Endothelial cell of umbilical vein (primary cell): ENCODE measurements at regions not wholly inside any gene's neighbourhood (a gene's known extent, or its start where the extent isn't known, plus 50 kb on each side); places are given as distances from the start of the nearest gene placed in this dataset.

Experiments
- BruUV-seq: library from RNA; stranded (reverse); fragments of 400-500 nt; replicated peaks from 2 replicates; lab custom pipeline; 2021; lab: Mats Ljungman, UMichigan
- CTCF ChIA-PET: fragments of 300-600, 350-600 bp; sonication (Branson Sonifier 250); formaldehyde crosslinking; loops from one replicate; lab custom pipeline; 2021; ENCODE audit warnings: antibody characterized with exemption, inconsistent platforms; lab: Charles Lee
- POLR2A ChIA-PET: fragments of 300-600, 350-600 bp; sonication (Branson Sonifier 250); formaldehyde crosslinking; loops from one replicate; lab custom pipeline; 2021; ENCODE audit warnings: antibody characterized with exemption, inconsistent platforms; lab: Charles Lee
- DNase-seq: peaks from one replicate; pipeline ENCODE4 v3.0.0-alpha.2; 2011; ENCODE audit warnings: low read depth, low spot score
- FAIRE-seq: peaks from 2 replicates; lab custom pipeline; 2011; peaks lifted over from hg19 to GRCh38; lab: Jason Lieb, UNC
- H2AFZ ChIP-seq: 2 replicates; pipeline ENCODE4 v1.6.0; 2012; ENCODE audit warnings: low read depth, low read length, control low read depth, inconsistent platforms
- H3K27ac ChIP-seq: 2 replicates; pipeline ENCODE4 v1.5.1; 2011; ENCODE audit warnings: low read depth, mild to moderate bottlenecking, control low read depth, low read length, moderate library complexity; ENCODE audit not compliant: insufficient read depth
- H3K27me3 ChIP-seq, 2 experiments: 2 replicates each; pipeline versions ENCODE4 v1.6.0 to v1.6.1; 2011; ENCODE audit warnings: low read length in 2 of 2, mixed read lengths in 1 of 2; ENCODE audit not compliant: control insufficient read depth in 2 of 2, insufficient read depth in 2 of 2
- H3K36me3 ChIP-seq, 2 experiments: 2 replicates in 1 of 2; 3 replicates in 1 of 2; pipeline ENCODE4 v1.5.1; 2011; ENCODE audit warnings: low read length in 2 of 2, mild to moderate bottlenecking in 1 of 2, moderate library complexity in 1 of 2; ENCODE audit not compliant: control insufficient read depth in 2 of 2, insufficient read depth in 2 of 2; ENCODE audit errors: extremely low read depth in 1 of 2
- H3K4me1 ChIP-seq: 3 replicates; pipeline ENCODE4 v1.5.1; 2011; ENCODE audit warnings: mild to moderate bottlenecking, low read length; ENCODE audit not compliant: control insufficient read depth, insufficient read depth; ENCODE audit errors: extremely low read depth
- H3K4me2 ChIP-seq: 2 replicates; pipeline ENCODE4 v1.6.1; 2011; ENCODE audit warnings: low read length, control low read depth, mixed read lengths; ENCODE audit not compliant: insufficient read depth
- H3K4me3 ChIP-seq, 3 experiments: fragments of 200-600 bp in 1 of 3; sonication (generic), shearing (Covaris generic) in 1 of 3; replicated peaks in 1 of 3; 2 replicates each; pipeline ENCODE4 v1.5.1; 2011 to 2016; ENCODE audit warnings: control low read depth in 3 of 3, low read length in 3 of 3, mild to moderate bottlenecking in 2 of 3, inconsistent platforms in 1 of 3, low read depth in 1 of 3, moderate library complexity in 1 of 3; ENCODE audit not compliant: insufficient read depth in 1 of 3
- H3K79me2 ChIP-seq: 2 replicates; pipeline ENCODE4 v1.6.0; 2012; ENCODE audit warnings: low read length, inconsistent platforms; ENCODE audit not compliant: control insufficient read depth, insufficient read depth
- H3K9ac ChIP-seq: replicated peaks from 2 replicates; pipeline ENCODE3; 2011; ENCODE audit warnings: low read length, control low read depth; ENCODE audit not compliant: insufficient read depth; ENCODE audit errors: extremely low read depth
- H3K9me1 ChIP-seq: replicated peaks from 3 replicates; pipeline ENCODE4 v1.6.0; 2011; ENCODE audit warnings: mild to moderate bottlenecking, low read length; ENCODE audit not compliant: control insufficient read depth, insufficient read depth; ENCODE audit errors: extremely low read depth
- H3K9me3 ChIP-seq: replicated peaks from 2 replicates; pipeline ENCODE4 v1.5.1; 2012; ENCODE audit warnings: low read length, inconsistent platforms; ENCODE audit not compliant: control insufficient read depth, insufficient read depth
- H4K20me1 ChIP-seq: replicated peaks from 2 replicates; pipeline ENCODE3; 2011; ENCODE audit warnings: mild to moderate bottlenecking, low read length; ENCODE audit not compliant: control insufficient read depth, insufficient read depth; ENCODE audit errors: extremely low read depth
- EZH2 ChIP-seq: IDR thresholded peaks from 2 replicates; pipeline ENCODE4 v1.6.1; 2012; ENCODE audit warnings: borderline replicate concordance, low read depth, mild to moderate bottlenecking, moderate library complexity, low read length, inconsistent platforms; ENCODE audit not compliant: severe bottlenecking
- FOS ChIP-seq: IDR thresholded peaks from 2 replicates; pipeline ENCODE4 v1.6.1; 2011; ENCODE audit warnings: mild to moderate bottlenecking, low read length, moderate library complexity, borderline replicate concordance; ENCODE audit not compliant: insufficient read depth
- GATA2 ChIP-seq: IDR thresholded peaks from 2 replicates; pipeline ENCODE4 v1.7.0; 2011; ENCODE audit warnings: low read depth, mild to moderate bottlenecking, moderate library complexity, mixed read lengths, low read length; ENCODE audit not compliant: insufficient read length, insufficient read depth
- JUN ChIP-seq: IDR thresholded peaks from 2 replicates; pipeline ENCODE4 v1.6.1; 2011; ENCODE audit warnings: borderline replicate concordance, low read depth; ENCODE audit not compliant: insufficient read length, insufficient read depth
- MYC ChIP-seq: IDR thresholded peaks from one replicate; pipeline ENCODE4 v1.6.1; 2011; ENCODE audit warnings: mild to moderate bottlenecking, low read depth, low read length
- POLR2A ChIP-seq: IDR thresholded peaks from 2 replicates; pipeline ENCODE4 v1.6.1; 2012; ENCODE audit warnings: low read depth, mild to moderate bottlenecking, control low read depth, low read length
- POLR2AphosphoS5 ChIP-seq: IDR thresholded peaks from 2 replicates; pipeline ENCODE4 v1.6.1; 2012; ENCODE audit warnings: low read depth, mild to moderate bottlenecking, control low read depth, low read length, moderate library complexity; ENCODE audit not compliant: insufficient read depth
- dilution Hi-C: fragments of 300-500 bp; cut with MboI; formaldehyde crosslinking; loops from one replicate; pipeline ENCODE4 v1.15.0; 2019; ENCODE audit warnings: low sequenced_read_pairs; ENCODE audit not compliant: extremely low pct_ligation_motif_present
- intact Hi-C: fragments of 100-400 bp; cut with micrococcal nuclease; formaldehyde crosslinking; loops from one replicate; pipeline ENCODE4 v1.10.0; 2022
- TF ChIP-seq, protein P1 (sequence below): IDR thresholded peaks from 2 replicates; pipeline ENCODE4 v1.6.1; 2011; ENCODE audit not compliant: insufficient read depth, insufficient read length
- TF ChIP-seq, protein P2 (sequence below), 2 donors: IDR thresholded peaks; 1 replicate in 1 of 2; 2 replicates in 1 of 2; pipeline ENCODE4 v1.5.1; 2011; ENCODE audit warnings: low read length in 2 of 2, mild to moderate bottlenecking in 2 of 2, moderate library complexity in 2 of 2, control low read depth in 1 of 2, inconsistent platforms in 1 of 2, low read depth in 1 of 2; ENCODE audit not compliant: insufficient read depth in 1 of 2; ENCODE audit errors: extremely low read depth in 1 of 2

DNA sequence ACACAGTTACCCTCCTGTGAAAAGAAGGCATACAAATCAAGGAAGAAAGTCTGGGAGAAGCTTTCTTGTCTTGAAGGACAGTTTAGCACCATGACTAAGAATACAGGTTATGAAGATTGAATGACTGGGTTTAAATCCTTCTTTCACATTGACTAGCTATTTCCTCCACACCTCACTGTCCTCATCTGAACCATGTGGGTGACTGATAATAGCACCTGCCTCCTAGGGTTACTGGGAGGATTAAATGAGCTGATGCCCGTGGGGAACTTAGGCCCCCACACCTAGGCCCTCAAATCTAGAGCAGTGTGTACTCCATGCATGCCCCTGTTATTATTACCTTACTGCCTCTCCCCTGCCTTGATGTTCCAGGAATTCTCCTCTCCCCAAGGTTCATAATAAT, 202.9 kb downstream of the FBXO15 start:
- intact Hi-C loops, result no loop called here
- Histone ChIP-seq H3K4me3 (no peak overlapping the region), H3K36me3 (no peaks in the 10 kb centered on the region), H3K4me1 (no peaks in the 10 kb centered on the region), H3K9me3 (peaks cover 3% of the 10 kb centered on the region), H3K27me3 (no peaks in the 10 kb centered on the region), H3K27ac (no peak overlapping the region), H3K79me2 (no peaks in the 10 kb centered on the region), H3K9me1 (no peaks in the 10 kb centered on the region), H2AFZ (no peak overlapping the region), H3K9ac (no peak overlapping the region), H3K4me2 (no peak overlapping the region), H4K20me1 (no peaks in the 10 kb centered on the region)
- POLR2A ChIA-PET, result no interaction called here
- TF ChIP-seq JUN (no peak), FOS (no peak), GATA2 (no peak), EZH2 (no peak), MYC (no peak), POLR2AphosphoS5 (no peak), POLR2A (no peak)
- TF ChIP-seq, protein P1, sequence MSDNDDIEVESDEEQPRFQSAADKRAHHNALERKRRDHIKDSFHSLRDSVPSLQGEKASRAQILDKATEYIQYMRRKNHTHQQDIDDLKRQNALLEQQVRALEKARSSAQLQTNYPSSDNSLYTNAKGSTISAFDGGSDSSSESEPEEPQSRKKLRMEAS, result no peak
- TF ChIP-seq, protein P2, sequence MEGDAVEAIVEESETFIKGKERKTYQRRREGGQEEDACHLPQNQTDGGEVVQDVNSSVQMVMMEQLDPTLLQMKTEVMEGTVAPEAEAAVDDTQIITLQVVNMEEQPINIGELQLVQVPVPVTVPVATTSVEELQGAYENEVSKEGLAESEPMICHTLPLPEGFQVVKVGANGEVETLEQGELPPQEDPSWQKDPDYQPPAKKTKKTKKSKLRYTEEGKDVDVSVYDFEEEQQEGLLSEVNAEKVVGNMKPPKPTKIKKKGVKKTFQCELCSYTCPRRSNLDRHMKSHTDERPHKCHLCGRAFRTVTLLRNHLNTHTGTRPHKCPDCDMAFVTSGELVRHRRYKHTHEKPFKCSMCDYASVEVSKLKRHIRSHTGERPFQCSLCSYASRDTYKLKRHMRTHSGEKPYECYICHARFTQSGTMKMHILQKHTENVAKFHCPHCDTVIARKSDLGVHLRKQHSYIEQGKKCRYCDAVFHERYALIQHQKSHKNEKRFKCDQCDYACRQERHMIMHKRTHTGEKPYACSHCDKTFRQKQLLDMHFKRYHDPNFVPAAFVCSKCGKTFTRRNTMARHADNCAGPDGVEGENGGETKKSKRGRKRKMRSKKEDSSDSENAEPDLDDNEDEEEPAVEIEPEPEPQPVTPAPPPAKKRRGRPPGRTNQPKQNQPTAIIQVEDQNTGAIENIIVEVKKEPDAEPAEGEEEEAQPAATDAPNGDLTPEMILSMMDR (IDR thresholded peaks at IDR 0.05; ENCODE audit: extremely low read depth in 1 of 2, insufficient read depth in 1 of 2, low read depth in 1 of 2, low read length in 2 of 2), result no peak
- no peak for DNase-seq
- CTCF ChIA-PET, result no interaction called here
- dilution Hi-C loops, result no loop called here
- no peak for FAIRE-seq
- no TSS peak for BruUV-seq
